Myocyte (in vitro differentiated cells): ENCODE measurements at regions not wholly inside any gene's neighbourhood (a gene's known extent, or its start where the extent isn't known, plus 50 kb on each side); places are given as distances from the start of the nearest gene placed in this dataset.

ENCODE experiments used
- DNase-seq: peaks from one replicate; pipeline ENCODE4 v3.0.0-alpha.2; 2012; ENCODE audit warnings: low read depth

GRCh38 chr6:165825256-165825815 lies 162.3 kb upstream of the PDE10A start:
- no peak for DNase-seq

DNA sequence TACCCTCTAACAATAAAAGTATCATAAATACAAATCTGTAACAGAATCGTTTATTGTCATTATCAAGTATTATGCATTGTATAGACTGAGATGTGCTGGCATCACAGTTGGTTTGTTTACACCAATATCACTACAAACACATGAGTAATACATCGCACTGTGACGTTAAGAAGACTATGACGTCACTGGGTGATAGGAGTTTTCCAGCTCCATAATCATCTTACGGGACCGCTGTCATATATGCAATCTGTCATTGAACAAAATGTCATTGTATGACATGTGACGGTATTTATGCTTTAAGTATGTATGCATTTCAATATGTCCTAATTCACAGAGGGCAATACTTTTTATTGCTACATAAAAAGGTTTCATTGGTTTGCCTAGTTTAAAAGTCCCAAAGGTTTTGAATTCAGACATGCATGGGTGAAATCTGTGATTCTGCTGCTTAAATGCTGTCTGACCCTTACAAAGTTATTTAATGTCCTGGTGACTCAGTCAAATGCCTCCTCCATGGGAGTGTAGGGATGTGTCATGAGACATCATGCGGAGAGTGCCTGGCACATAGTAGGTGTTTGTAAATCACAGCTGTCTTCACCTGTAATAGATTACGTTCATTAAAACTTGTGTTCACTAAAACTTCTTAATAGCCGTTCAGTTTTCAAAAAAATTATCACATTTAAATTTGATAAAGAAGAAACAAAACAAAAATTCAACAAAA lies 160.7 kb upstream of the PDE10A start:
- DNase-seq, result no peak

DNA sequence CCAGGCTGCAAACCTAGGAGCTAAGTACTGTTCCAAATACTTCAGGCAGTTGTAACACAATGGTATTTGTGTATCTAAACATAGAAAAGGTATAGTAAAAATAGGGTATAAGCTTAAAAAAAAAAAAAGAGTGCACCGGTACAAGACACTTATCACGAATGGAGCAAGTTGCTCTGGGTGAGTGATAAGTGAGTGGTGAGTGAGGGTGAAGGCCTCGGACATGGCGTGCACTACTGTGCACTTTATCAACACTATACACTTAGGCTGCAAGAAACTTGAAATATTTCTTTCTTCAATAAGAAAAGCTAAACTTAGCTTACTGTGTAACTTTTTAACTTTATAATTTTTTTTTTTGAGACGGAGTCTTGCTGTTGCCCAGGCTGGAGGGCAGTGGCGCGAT lies 159.5 kb upstream of the PDE10A start:
- no peak for DNase-seq

GRCh38 chr6:165821754-165822153 lies 158.7 kb upstream of the PDE10A start:
- DNase-seq, result peak; percentile 13

- DNase-seq, result no peak
Measured at GRCh38 chr6:165820934-165821333, 157.9 kb upstream of the PDE10A start.

- DNase-seq, result no peak
Measured at GRCh38 chr6:165820407-165820806, 157.4 kb upstream of the PDE10A start.

- DNase-seq, result no peak
Measured at GRCh38 chr6:165819394-165819793, 156.4 kb upstream of the PDE10A start.

DNA sequence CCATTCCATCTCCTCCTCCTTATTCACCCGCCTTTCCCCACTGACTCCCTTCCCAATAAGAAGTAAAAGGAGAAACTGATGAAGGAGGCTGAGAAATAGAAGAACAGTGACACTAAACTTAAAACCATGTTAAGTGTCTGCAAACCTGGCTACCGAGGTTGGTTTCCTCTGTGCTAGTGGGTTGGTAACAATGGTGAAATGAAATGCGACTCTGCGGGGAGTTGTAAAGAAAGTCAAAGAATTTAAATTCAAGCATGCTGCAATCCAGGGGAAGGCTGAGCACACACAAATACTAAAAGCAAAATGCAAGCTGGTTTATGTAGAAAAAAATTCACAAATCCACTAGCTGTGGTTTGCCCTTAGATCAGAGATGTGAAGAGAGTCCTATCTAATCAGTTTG lies 155.2 kb upstream of the PDE10A start:
- no peak for DNase-seq

DNA sequence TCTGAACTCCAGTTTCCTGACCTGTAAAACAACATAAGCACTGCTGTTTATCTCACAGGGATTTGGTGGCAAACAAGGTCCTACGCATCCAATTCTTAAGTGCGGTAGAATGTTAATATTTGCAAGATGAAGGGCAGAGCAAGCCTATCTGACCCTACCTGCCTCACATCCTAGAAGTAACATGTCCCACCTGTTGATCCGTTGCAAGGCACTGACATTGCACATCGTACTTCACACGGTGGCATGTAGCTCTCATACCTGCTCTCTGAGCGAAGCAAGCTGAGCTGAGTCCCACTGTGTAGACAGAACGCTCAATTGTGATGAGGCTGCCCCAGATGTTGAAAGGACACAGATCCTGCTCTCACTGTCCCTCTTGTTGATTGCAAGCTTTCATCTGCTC lies 154.7 kb upstream of the PDE10A start:
- DNase-seq, result no peak

- DNase-seq, result no peak
Measured at GRCh38 chr6:165817148-165817547, 154.1 kb upstream of the PDE10A start.

GRCh38 chr6:165814679-165815078 lies 151.6 kb upstream of the PDE10A start:
- no peak for DNase-seq

GRCh38 chr6:165811512-165811911 lies 148.5 kb upstream of the PDE10A start:
- DNase-seq, result no peak

- no peak for DNase-seq
Measured at GRCh38 chr6:165808021-165808420, 145.0 kb upstream of the PDE10A start.

DNA sequence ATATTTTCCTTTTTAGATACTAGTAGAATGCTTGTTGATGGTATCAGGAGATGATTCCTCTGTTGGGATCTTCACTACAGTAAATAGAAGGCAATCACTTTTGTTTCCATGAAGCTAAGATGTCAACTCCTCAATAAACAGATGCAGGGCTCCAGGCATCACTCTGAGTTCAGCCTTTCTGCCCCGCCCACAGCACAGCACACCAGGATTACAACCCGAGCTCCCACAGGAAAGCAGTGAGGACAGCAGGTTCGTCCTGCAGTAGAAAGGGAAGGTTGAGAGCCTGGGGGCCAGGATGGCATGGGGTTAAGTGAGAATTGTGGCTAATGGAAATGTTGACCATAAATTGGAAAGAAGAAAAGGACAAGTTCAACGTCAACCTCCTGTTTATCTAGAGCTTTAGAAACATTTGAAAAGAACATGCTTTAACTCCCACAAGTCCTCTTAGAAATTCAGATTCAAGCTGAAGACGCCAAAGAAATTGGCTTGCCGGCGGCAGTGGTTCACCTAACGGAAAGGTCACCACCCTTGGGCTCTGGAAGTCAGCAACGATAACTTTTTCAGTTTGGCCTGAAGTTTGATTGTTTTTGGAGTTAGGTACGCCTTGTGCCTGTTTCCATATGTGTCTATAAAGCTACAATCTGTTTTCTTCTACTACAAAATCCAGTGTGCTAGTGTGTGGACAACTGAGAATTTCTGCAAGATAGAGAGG lies 144.4 kb upstream of the PDE10A start:
- DNase-seq, result no peak

- no peak for DNase-seq
Measured at GRCh38 chr6:165806126-165806810, 143.2 kb upstream of the PDE10A start.

DNA sequence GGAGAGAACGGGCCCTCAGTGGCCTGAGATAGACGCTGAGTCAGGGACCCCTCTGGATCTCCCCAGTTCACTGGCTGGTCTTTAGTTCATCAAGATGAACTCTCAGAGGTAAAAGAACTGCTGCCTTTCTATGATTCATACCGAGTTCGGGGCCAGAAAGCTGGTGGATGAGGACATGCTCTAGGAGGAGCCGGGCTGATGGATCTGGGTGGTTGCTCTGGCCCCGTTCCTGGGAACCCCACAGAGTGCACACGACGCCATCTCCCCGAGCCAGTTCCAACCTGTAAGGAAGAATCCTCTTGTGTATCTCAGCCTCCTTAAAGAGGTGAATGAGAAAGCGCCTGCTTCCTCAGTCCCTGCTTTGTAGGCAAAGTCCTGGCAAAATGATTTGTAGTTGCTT lies 142.6 kb upstream of the PDE10A start:
- no peak for DNase-seq

- DNase-seq, result no peak
Measured at GRCh38 chr6:165805067-165805555, 142.1 kb upstream of the PDE10A start.

- peak; percentile 39 for DNase-seq
Measured at GRCh38 chr6:165804331-165805066, 141.5 kb upstream of the PDE10A start.

- DNase-seq, result peak; percentile 34
Measured at GRCh38 chr6:165800337-165800736, 137.3 kb upstream of the PDE10A start.

DNA sequence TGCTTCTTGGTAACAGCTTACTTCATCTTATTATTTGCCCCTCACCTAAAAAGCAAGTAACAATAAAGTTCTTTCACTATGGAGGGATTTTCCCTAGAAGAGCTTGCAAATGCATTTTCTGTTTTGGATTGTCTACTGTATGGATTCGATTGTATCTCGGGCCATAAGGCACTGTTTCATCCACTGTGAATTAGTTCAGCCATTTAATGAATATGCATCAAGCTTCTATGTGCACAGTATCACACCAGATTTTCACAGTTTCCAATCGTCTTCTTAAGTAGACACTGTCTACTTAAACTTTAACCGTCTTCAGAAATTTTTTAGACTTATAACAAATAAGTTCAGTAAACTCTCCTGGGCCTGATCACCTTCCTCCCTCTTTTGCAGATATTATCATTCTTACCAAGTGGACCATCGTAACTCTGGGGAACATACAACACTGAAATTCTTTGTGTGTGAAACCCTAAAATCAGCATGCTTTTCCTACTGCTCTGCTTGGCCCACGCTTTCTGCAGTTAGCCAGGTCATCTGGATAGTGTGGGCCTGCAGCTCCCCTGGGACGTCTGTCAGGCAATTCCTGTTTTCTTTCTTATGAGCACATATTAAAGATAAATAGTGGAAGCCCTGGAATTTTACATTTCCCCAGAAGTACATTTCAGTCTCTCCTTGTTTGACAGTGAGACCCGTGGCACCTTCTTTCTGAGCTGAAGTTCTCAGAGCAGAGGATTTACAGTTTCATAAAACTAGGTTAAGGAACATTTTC lies 136.5 kb upstream of the PDE10A start:
- DNase-seq, result peak; percentile 35
